Neural cell (in vitro differentiated cells): ENCODE measurements at regions not wholly inside any gene's neighbourhood (a gene's known extent, or its start where the extent isn't known, plus 50 kb on each side); places are given as distances from the start of the nearest gene placed in this dataset.

Experiments
- H2AFZ ChIP-seq: fragments of 200-600, 300-800 bp; sonication (generic), shearing (Covaris generic); 2 replicates; pipeline ENCODE4 v1.6.0; 2014; ENCODE audit warnings: low read depth, mild to moderate bottlenecking, antibody characterized with exemption, low read length, moderate library complexity
- H3F3A ChIP-seq: fragments of 200-600 bp; shearing (Covaris generic); 2 replicates; pipeline ENCODE4 v1.6.1; 2016; ENCODE audit warnings: mild to moderate bottlenecking, moderate library complexity, mixed read lengths, antibody characterized with exemption, low read length; ENCODE audit not compliant: insufficient read depth, poor library complexity, severe bottlenecking
- H3K27ac ChIP-seq: fragments of 200-600, 300-800 bp; sonication (generic), shearing (Covaris generic); 2 replicates; pipeline ENCODE4 v1.5.1; 2014; ENCODE audit warnings: mild to moderate bottlenecking, low read length, moderate library complexity
- H3K27me3 ChIP-seq: fragments of 300-800, 200-600 bp; sonication (generic), shearing (Covaris generic); 2 replicates; pipeline ENCODE4 v1.6.0; 2014; ENCODE audit warnings: mild to moderate bottlenecking, low read depth, low read length, moderate library complexity; ENCODE audit not compliant: insufficient read depth
- H3K36me3 ChIP-seq: fragments of 300-800, 200-600 bp; sonication (generic), shearing (Covaris generic); 2 replicates; pipeline ENCODE4 v1.5.1; 2014; ENCODE audit warnings: mild to moderate bottlenecking, antibody characterized with exemption, low read length, moderate library complexity; ENCODE audit not compliant: insufficient read depth
- H3K4me2 ChIP-seq: fragments of 300-800, 200-600 bp; sonication (generic), shearing (Covaris generic); 2 replicates; pipeline ENCODE4 v1.6.0; 2014; ENCODE audit warnings: mild to moderate bottlenecking, low read length
- H3K4me3 ChIP-seq: fragments of 300-800, 200-600 bp; sonication (generic), shearing (Covaris generic); 2 replicates; pipeline ENCODE4 v1.5.1; 2014; ENCODE audit warnings: mild to moderate bottlenecking, low read length, moderate library complexity
- H3K79me2 ChIP-seq: fragments of 200-600 bp; shearing (Covaris generic); replicated peaks from 2 replicates; pipeline ENCODE4 v1.6.0; 2014; ENCODE audit warnings: mild to moderate bottlenecking, low read length, moderate library complexity; ENCODE audit not compliant: insufficient read depth
- H3K9ac ChIP-seq: fragments of 300-800, 200-600 bp; sonication (generic), shearing (Covaris generic); 2 replicates; pipeline ENCODE4 v1.6.1; 2016; ENCODE audit warnings: mild to moderate bottlenecking, low read length, mixed read lengths
- H3K9me2 ChIP-seq: fragments of 200-600 bp; shearing (Covaris generic); 2 replicates; pipeline ENCODE4 v1.6.1; 2016; ENCODE audit warnings: mild to moderate bottlenecking, low read length, mixed read lengths; ENCODE audit not compliant: insufficient read depth
- H3K9me3 ChIP-seq: fragments of 200-600, 300-800 bp; sonication (generic), shearing (Covaris generic); 2 replicates; pipeline ENCODE4 v1.6.1; 2016; ENCODE audit warnings: mild to moderate bottlenecking, mixed run types, low read length, moderate library complexity, mixed read lengths
- H4K20me1 ChIP-seq: fragments of 200-600 bp; shearing (Covaris generic); 2 replicates; pipeline ENCODE4 v1.6.1; 2016; ENCODE audit warnings: mild to moderate bottlenecking, mixed run types; ENCODE audit not compliant: insufficient read depth
- EP300 ChIP-seq: fragments of 450-650 bp; conservative IDR thresholded peaks from 2 replicates; pipeline ENCODE4 v1.6.1; 2014; ENCODE audit warnings: antibody characterized with exemption, mild to moderate bottlenecking, moderate library complexity; ENCODE audit not compliant: poor library complexity, severe bottlenecking
- EZH2 ChIP-seq: fragments of 200-600, 300-800 bp; shearing (Covaris generic), sonication (generic); IDR thresholded peaks from 2 replicates; pipeline ENCODE4 v1.6.1; 2014; ENCODE audit warnings: antibody characterized with exemption, low read length, borderline replicate concordance, mild to moderate bottlenecking; ENCODE audit not compliant: insufficient read depth, poor library complexity, severe bottlenecking
- MXI1 ChIP-seq: fragments of 450-650 bp; conservative IDR thresholded peaks from 2 replicates; pipeline ENCODE4 v1.6.1; 2014; ENCODE audit warnings: antibody characterized with exemption, mild to moderate bottlenecking; ENCODE audit not compliant: poor library complexity, severe bottlenecking
- POLR2AphosphoS5 ChIP-seq: IDR thresholded peaks from 2 replicates; pipeline ENCODE4 v1.6.1; 2012
- RAD21 ChIP-seq: fragments of 450-650 bp; conservative IDR thresholded peaks from 2 replicates; pipeline ENCODE4 v1.6.1; 2014; ENCODE audit warnings: antibody characterized with exemption, mild to moderate bottlenecking, moderate library complexity
- SMC3 ChIP-seq: fragments of 450-650 bp; conservative IDR thresholded peaks from 2 replicates; pipeline ENCODE4 v1.6.1; 2014; ENCODE audit warnings: antibody characterized with exemption, mild to moderate bottlenecking, moderate library complexity; ENCODE audit not compliant: poor library complexity
- TAF1 ChIP-seq: IDR thresholded peaks from 2 replicates; pipeline ENCODE4 v1.6.1; 2012; ENCODE audit warnings: low read depth
- TF ChIP-seq, protein P1 (sequence below): IDR thresholded peaks from 2 replicates; pipeline ENCODE4 v1.6.1; 2012; ENCODE audit warnings: borderline replicate concordance
- TF ChIP-seq, protein P2 (sequence below): fragments of 450-650 bp; IDR thresholded peaks from 2 replicates; pipeline ENCODE4 v1.5.1; 2014; ENCODE audit warnings: antibody characterized with exemption, mild to moderate bottlenecking, moderate library complexity; ENCODE audit not compliant: poor library complexity, severe bottlenecking

DNA sequence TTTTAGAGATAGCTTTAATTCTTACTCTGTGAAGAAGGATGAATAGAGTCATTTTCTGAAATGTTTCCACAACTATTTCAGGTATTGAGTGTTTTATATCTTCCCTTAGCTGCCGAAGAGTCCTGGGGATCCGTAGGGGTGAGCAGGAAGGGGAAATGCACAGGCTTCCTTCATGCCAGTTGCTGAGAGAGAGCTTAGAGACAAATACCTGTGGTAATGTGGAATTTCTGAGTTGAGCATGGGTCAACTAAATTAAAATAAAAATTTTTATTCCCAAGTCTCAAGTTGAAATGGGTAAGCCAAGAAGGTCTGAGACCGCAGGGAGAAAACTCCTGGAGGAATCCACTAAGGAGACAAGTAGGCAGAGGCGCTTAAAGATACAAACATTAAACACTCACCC lies 185.7 kb downstream of the DAD1 start:
- no peaks in the 10 kb centered on the region for H3K36me3 ChIP-seq
- H3K27me3 ChIP-seq, result no peaks in the 10 kb centered on the region
- no peaks in the 10 kb centered on the region for H3F3A ChIP-seq
- no peaks in the 10 kb centered on the region for H3K9me2 ChIP-seq
- no peaks in the 10 kb centered on the region for H4K20me1 ChIP-seq
- H3K9me3 ChIP-seq, result no peaks in the 10 kb centered on the region
- H3K9ac ChIP-seq, result no peak overlapping the region
- H3K4me2 ChIP-seq, result no peak overlapping the region
- no peak overlapping the region for H2AFZ ChIP-seq
- H3K27ac ChIP-seq, result no peak overlapping the region
- H3K4me3 ChIP-seq, result no peak overlapping the region
- no peak for TF ChIP-seq TAF1
- TF ChIP-seq SMC3, result no peak
- no peak for TF ChIP-seq RAD21
- TF ChIP-seq, protein P1, sequence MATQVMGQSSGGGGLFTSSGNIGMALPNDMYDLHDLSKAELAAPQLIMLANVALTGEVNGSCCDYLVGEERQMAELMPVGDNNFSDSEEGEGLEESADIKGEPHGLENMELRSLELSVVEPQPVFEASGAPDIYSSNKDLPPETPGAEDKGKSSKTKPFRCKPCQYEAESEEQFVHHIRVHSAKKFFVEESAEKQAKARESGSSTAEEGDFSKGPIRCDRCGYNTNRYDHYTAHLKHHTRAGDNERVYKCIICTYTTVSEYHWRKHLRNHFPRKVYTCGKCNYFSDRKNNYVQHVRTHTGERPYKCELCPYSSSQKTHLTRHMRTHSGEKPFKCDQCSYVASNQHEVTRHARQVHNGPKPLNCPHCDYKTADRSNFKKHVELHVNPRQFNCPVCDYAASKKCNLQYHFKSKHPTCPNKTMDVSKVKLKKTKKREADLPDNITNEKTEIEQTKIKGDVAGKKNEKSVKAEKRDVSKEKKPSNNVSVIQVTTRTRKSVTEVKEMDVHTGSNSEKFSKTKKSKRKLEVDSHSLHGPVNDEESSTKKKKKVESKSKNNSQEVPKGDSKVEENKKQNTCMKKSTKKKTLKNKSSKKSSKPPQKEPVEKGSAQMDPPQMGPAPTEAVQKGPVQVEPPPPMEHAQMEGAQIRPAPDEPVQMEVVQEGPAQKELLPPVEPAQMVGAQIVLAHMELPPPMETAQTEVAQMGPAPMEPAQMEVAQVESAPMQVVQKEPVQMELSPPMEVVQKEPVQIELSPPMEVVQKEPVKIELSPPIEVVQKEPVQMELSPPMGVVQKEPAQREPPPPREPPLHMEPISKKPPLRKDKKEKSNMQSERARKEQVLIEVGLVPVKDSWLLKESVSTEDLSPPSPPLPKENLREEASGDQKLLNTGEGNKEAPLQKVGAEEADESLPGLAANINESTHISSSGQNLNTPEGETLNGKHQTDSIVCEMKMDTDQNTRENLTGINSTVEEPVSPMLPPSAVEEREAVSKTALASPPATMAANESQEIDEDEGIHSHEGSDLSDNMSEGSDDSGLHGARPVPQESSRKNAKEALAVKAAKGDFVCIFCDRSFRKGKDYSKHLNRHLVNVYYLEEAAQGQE, result no peak
- TF ChIP-seq EP300, result no peak
- H3K79me2 ChIP-seq, result no peaks in the 10 kb centered on the region

DNA sequence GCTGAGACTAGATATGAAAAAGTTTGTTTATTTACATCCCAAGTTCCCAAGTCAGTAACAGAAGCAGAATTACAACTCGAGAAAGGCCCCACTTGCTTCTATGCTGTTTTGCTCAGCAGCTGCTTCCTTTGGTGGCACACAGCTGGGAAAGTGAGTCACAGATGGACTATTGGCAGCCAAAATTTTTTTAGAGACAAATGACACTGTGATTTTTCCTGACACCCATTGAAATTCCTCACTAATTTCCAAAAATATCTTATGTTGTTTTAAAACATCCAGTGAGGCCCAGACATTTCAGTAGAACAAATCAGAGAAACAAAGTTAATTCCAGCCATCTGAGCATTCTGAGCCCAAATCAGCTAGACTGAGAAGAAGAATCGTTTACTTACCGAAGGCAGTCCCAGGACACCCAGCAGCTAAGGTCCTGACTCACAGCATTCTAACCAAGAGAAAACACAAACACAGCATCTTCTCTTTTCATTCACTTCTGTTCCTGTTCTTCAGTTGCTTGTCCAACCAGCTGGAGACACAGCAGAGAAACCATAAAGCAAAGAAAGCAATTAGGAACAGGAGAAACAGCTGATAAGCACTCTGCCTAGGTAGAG lies 188.3 kb downstream of the DAD1 start:
- no peaks in the 10 kb centered on the region for H3K79me2 ChIP-seq
- no peak for TF ChIP-seq POLR2AphosphoS5
- TF ChIP-seq SMC3, result no peak
- TF ChIP-seq EP300, result no peak
- TF ChIP-seq, protein P1, result no peak
- TF ChIP-seq RAD21, result no peak
- TF ChIP-seq, protein P2, sequence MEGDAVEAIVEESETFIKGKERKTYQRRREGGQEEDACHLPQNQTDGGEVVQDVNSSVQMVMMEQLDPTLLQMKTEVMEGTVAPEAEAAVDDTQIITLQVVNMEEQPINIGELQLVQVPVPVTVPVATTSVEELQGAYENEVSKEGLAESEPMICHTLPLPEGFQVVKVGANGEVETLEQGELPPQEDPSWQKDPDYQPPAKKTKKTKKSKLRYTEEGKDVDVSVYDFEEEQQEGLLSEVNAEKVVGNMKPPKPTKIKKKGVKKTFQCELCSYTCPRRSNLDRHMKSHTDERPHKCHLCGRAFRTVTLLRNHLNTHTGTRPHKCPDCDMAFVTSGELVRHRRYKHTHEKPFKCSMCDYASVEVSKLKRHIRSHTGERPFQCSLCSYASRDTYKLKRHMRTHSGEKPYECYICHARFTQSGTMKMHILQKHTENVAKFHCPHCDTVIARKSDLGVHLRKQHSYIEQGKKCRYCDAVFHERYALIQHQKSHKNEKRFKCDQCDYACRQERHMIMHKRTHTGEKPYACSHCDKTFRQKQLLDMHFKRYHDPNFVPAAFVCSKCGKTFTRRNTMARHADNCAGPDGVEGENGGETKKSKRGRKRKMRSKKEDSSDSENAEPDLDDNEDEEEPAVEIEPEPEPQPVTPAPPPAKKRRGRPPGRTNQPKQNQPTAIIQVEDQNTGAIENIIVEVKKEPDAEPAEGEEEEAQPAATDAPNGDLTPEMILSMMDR, result no peak
- TF ChIP-seq MXI1, result no peak
- TF ChIP-seq TAF1, result no peak
- no peak for TF ChIP-seq EZH2
- H3K4me2 ChIP-seq, result no peak overlapping the region

More for the DNA sequence above, 188.3 kb downstream of the DAD1 start:
- H3K4me3 ChIP-seq, result no peak overlapping the region
- no peak overlapping the region for H3K27ac ChIP-seq
- no peaks in the 10 kb centered on the region for H3K9me2 ChIP-seq
- no peaks in the 10 kb centered on the region for H3K9me3 ChIP-seq
- H3F3A ChIP-seq, result no peaks in the 10 kb centered on the region
- no peak overlapping the region for H2AFZ ChIP-seq
- no peak overlapping the region for H3K9ac ChIP-seq
- no peaks in the 10 kb centered on the region for H3K36me3 ChIP-seq
- H3K27me3 ChIP-seq, result no peaks in the 10 kb centered on the region
- no peaks in the 10 kb centered on the region for H4K20me1 ChIP-seq
